ENCODE measurements at regions not wholly inside any gene's neighbourhood (a gene's known extent, or its start where the extent isn't known, plus 50 kb on each side); places are given as distances from the start of the nearest gene placed in this dataset.

DNA sequence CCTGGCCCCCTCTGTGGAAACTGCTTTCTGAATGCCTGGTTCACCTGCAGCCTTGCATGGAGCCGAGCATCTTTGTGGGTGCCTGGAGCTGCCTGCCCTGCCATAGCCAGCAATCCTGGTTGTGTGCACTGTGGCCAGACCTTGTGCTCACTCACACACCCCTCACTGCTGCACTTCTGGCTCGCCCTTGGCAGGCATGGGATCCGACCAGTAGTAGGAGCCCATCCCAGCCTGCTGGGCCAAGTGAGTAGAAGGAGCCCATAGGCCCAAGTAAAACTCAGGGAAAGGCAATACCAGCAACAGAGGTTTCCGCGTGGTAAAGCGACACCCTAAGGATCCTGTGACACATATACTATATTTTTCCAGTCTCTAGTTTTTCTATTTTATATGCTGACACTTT is 270.0 kb upstream of the NAV3 start:
- BruUV-seq (replicated peaks) = no TSS peak
- ChIA-PET POLR2A (no interaction called here), CTCF (no interaction called here)
- Histone ChIP-seq H3K79me2 (ENCODE audit: control insufficient read depth, insufficient read depth, low read length) (no peaks in the 10 kb centered on the region), H3K4me2 (ENCODE audit: insufficient read depth, low read length) (no peak overlapping the region), H4K20me1 (replicated peaks; ENCODE audit: control insufficient read depth, extremely low read depth, insufficient read depth, low read length) (no peaks in the 10 kb centered on the region), H2AFZ (ENCODE audit: low read depth, low read length) (no peak overlapping the region), H3K9me3 (replicated peaks; ENCODE audit: control insufficient read depth, insufficient read depth, low read length) (no peaks in the 10 kb centered on the region), H3K4me3 (replicated peaks in 1 of 3; ENCODE audit: insufficient read depth in 1 of 3, low read depth in 1 of 3, low read length in 3 of 3) (no peak overlapping the region), H3K27ac (ENCODE audit: insufficient read depth, low read depth, low read length) (no peak overlapping the region), H3K9ac (replicated peaks; ENCODE audit: extremely low read depth, insufficient read depth, low read length) (no peak overlapping the region), H3K36me3 (ENCODE audit: control insufficient read depth in 2 of 2, extremely low read depth in 1 of 2, insufficient read depth in 2 of 2, low read length in 2 of 2) (no peaks in the 10 kb centered on the region), H3K4me1 (ENCODE audit: control insufficient read depth, extremely low read depth, insufficient read depth, low read length) (no peaks in the 10 kb centered on the region), H3K27me3 (ENCODE audit: control insufficient read depth in 2 of 2, insufficient read depth in 2 of 2, low read length in 2 of 2) (peaks cover 0 to 2% of the 10 kb centered on the region in 2 experiments), H3K9me1 (replicated peaks; ENCODE audit: control insufficient read depth, extremely low read depth, insufficient read depth, low read length) (peaks cover 2% of the 10 kb centered on the region)
- intact Hi-C loops (cut with micrococcal nuclease) (no loop called here), dilution Hi-C loops (cut with MboI; ENCODE audit: extremely low pct_ligation_motif_present, low sequenced_read_pairs) (no loop called here)
- TF ChIP-seq FOS (IDR thresholded peaks at IDR 0.05; ENCODE audit: borderline replicate concordance, insufficient read depth, low read length) (no peak), GATA2 (IDR thresholded peaks at IDR 0.05; ENCODE audit: insufficient read depth, insufficient read length, low read depth, low read length) (no peak), MYC (IDR thresholded peaks at IDR 0.05; ENCODE audit: low read depth, low read length) (no peak), POLR2A (IDR thresholded peaks at IDR 0.05; ENCODE audit: low read depth, low read length) (no peak), JUN (IDR thresholded peaks at IDR 0.05; ENCODE audit: borderline replicate concordance, insufficient read depth, insufficient read length, low read depth) (no peak), EZH2 (IDR thresholded peaks at IDR 0.05; ENCODE audit: borderline replicate concordance, low read depth, low read length, severe bottlenecking) (no peak)
- TF ChIP-seq, protein P1, sequence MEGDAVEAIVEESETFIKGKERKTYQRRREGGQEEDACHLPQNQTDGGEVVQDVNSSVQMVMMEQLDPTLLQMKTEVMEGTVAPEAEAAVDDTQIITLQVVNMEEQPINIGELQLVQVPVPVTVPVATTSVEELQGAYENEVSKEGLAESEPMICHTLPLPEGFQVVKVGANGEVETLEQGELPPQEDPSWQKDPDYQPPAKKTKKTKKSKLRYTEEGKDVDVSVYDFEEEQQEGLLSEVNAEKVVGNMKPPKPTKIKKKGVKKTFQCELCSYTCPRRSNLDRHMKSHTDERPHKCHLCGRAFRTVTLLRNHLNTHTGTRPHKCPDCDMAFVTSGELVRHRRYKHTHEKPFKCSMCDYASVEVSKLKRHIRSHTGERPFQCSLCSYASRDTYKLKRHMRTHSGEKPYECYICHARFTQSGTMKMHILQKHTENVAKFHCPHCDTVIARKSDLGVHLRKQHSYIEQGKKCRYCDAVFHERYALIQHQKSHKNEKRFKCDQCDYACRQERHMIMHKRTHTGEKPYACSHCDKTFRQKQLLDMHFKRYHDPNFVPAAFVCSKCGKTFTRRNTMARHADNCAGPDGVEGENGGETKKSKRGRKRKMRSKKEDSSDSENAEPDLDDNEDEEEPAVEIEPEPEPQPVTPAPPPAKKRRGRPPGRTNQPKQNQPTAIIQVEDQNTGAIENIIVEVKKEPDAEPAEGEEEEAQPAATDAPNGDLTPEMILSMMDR (IDR thresholded peaks at IDR 0.05; ENCODE audit: extremely low read depth in 1 of 2, insufficient read depth in 1 of 2, low read depth in 1 of 2, low read length in 2 of 2) = no peak
- DNase-seq (ENCODE audit: low read depth, low spot score) (no peak), FAIRE-seq (no peak)

Measured in endothelial cell of umbilical vein (primary cell).